HEK293 (cell line): ENCODE measurements at regions not wholly inside any gene's neighbourhood (a gene's known extent, or its start where the extent isn't known, plus 50 kb on each side); places are given as distances from the start of the nearest gene placed in this dataset.

Source experiments
- CTCF ChIA-PET: fragments of 350-600 bp; formaldehyde crosslinking; extraction: SDS; loops from one replicate; lab custom pipeline; 2021; ENCODE audit warnings: antibody characterized with exemption; lab: Yijun Ruan, JAX
- POLR2A ChIA-PET: fragments of 300-600 bp; formaldehyde crosslinking; extraction: SDS; loops from one replicate; lab custom pipeline; 2020; ENCODE audit warnings: antibody characterized with exemption, inconsistent platforms; lab: Yijun Ruan, JAX
- H3K27ac ChIP-seq: fragments of 200-500 bp; sonication (Bioruptor generic); 2 replicates; pipeline ENCODE4 v1.5.1; 2014; ENCODE audit warnings: low read depth, low read length, control low read depth, inconsistent platforms; ENCODE audit errors: extremely low read depth
- H3K36me3 ChIP-seq, 2 experiments: fragments of 200-500 bp in 1 of 2; sonication (Bioruptor generic) in 1 of 2; 1 replicate in 1 of 2; 2 replicates in 1 of 2; pipeline ENCODE4 v1.5.1; 2014 to 2017; ENCODE audit warnings: inconsistent platforms in 2 of 2, low read length in 2 of 2; ENCODE audit not compliant: control insufficient read depth in 2 of 2, insufficient read depth in 1 of 2
- H3K4me1 ChIP-seq: fragments of 200-500 bp; sonication (Bioruptor generic); 2 replicates; pipeline ENCODE4 v1.5.1; 2014; ENCODE audit warnings: mild to moderate bottlenecking, low read length, inconsistent platforms; ENCODE audit not compliant: control insufficient read depth, insufficient read depth
- H3K4me3 ChIP-seq: 2 replicates; pipeline ENCODE4 v1.5.1; 2011; ENCODE audit warnings: low read depth, mild to moderate bottlenecking, control low read depth, low read length, moderate library complexity
- H3K9me3 ChIP-seq: fragments of 200-500 bp; sonication (Bioruptor generic); 2 replicates; pipeline ENCODE4 v1.5.1; 2014; ENCODE audit warnings: low read depth, low read length, inconsistent platforms; ENCODE audit not compliant: control insufficient read depth, insufficient read depth
- EGR2 ChIP-seq: fragments of 450-650 bp; formaldehyde crosslinking; IDR thresholded peaks from 2 replicates; pipeline ENCODE4 v1.5.1; 2016; ENCODE audit warnings: low read depth, missing biosample characterization, missing genetic modification characterization
- KLF7 ChIP-seq: fragments of 450-650 bp; formaldehyde crosslinking; IDR thresholded peaks from 2 replicates; pipeline ENCODE4 v1.5.1; 2016; ENCODE audit warnings: missing biosample characterization, missing genetic modification characterization, borderline replicate concordance
- PRDM1 ChIP-seq: fragments of 450-650 bp; formaldehyde crosslinking; IDR thresholded peaks from 2 replicates; pipeline ENCODE4; 2016; ENCODE audit warnings: missing biosample characterization, missing genetic modification characterization
- ZBTB20 ChIP-seq: fragments of 450-650 bp; formaldehyde crosslinking; IDR thresholded peaks from 2 replicates; pipeline ENCODE4 v1.5.1; 2016; ENCODE audit warnings: missing biosample characterization, missing genetic modification characterization
- ZNF2 ChIP-seq: fragments of 450-650 bp; formaldehyde crosslinking; IDR thresholded peaks from 2 replicates; pipeline ENCODE4 v1.5.1; 2016; ENCODE audit warnings: missing biosample characterization, missing genetic modification characterization
- ZNF23 ChIP-seq: fragments of 450-650 bp; formaldehyde crosslinking; IDR thresholded peaks from 2 replicates; pipeline ENCODE4 v1.5.1; 2016; ENCODE audit warnings: missing biosample characterization, missing genetic modification characterization, borderline replicate concordance
- ZNF350 ChIP-seq: fragments of 450-650 bp; formaldehyde crosslinking; IDR thresholded peaks from 2 replicates; pipeline ENCODE4 v1.5.0; 2017; ENCODE audit warnings: missing biosample characterization, mild to moderate bottlenecking, missing genetic modification characterization
- ZNF48 ChIP-seq: fragments of 450-650 bp; formaldehyde crosslinking; IDR thresholded peaks from 2 replicates; pipeline ENCODE4 v1.5.1; 2016; ENCODE audit warnings: missing biosample characterization, missing genetic modification characterization
- ZNF561 ChIP-seq: fragments of 450-650 bp; IDR thresholded peaks from 2 replicates; pipeline ENCODE4 v1.5.1; 2018; ENCODE audit warnings: missing biosample characterization, missing genetic modification characterization, borderline replicate concordance
- ZNF654 ChIP-seq: fragments of 450-650 bp; formaldehyde crosslinking; IDR thresholded peaks from 2 replicates; pipeline ENCODE4 v1.5.1; 2016; ENCODE audit warnings: low read depth, missing biosample characterization, missing genetic modification characterization
- ZNF776 ChIP-seq: fragments of 450-650 bp; formaldehyde crosslinking; IDR thresholded peaks from 2 replicates; pipeline ENCODE4 v1.5.0; 2017; ENCODE audit warnings: missing biosample characterization, missing genetic modification characterization, borderline replicate concordance
- ZNF792 ChIP-seq: fragments of 450-650 bp; formaldehyde crosslinking; IDR thresholded peaks from 2 replicates; pipeline ENCODE4 v1.5.1; 2016; ENCODE audit warnings: missing biosample characterization, missing genetic modification characterization
- TF ChIP-seq, protein P1 (sequence below): fragments of 450-650 bp; formaldehyde crosslinking; IDR thresholded peaks from 2 replicates; pipeline ENCODE4 v1.5.1; 2017; ENCODE audit warnings: missing biosample characterization, missing genetic modification characterization
- TF ChIP-seq, protein P2 (sequence below): fragments of 450-650 bp; formaldehyde crosslinking; IDR thresholded peaks from 2 replicates; pipeline ENCODE4 v1.5.1; 2016; ENCODE audit warnings: missing biosample characterization, missing genetic modification characterization
- TF ChIP-seq, protein P3 (sequence below): fragments of 450-650 bp; formaldehyde crosslinking; IDR thresholded peaks from 2 replicates; pipeline ENCODE4 v1.5.1; 2016; ENCODE audit warnings: missing biosample characterization, missing genetic modification characterization, low read depth

DNA sequence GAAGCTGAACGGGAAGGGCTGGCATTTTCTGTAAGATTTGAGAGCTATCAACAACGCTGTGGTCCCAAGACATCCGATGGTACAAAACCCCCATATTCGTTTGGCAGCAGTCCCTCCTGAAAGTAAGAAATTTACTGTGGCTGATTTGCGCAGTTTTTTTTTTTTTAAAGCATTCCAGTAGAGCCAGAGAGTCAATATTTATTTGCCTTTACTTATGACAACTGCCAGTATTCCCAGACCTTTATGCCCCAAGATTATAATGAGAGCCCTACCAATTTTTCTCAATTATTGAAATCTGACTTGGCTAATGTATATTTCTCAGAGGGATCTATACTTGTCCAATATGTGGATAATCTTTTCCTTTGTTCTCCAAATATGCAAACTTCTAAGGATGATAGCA, 157.5 kb upstream of the SPIN4 start:
- H3K36me3 ChIP-seq = no peaks in the 10 kb centered on the region
- no peaks in the 10 kb centered on the region; the same call in none of the 2 replicates for H3K9me3 ChIP-seq
- TF ChIP-seq ZNF23 (tag by site-specific recombination) (no peak), ZNF792 (tag by site-specific recombination) (no peak), KLF7 (tag by site-specific recombination) (no peak), ZNF2 (tag by site-specific recombination) (no peak), EGR2 (tag by site-specific recombination) (no peak), ZNF561 (tag by site-specific recombination) (no peak), ZNF48 (tag by site-specific recombination) (no peak), ZNF350 (no peak)
- TF ChIP-seq, protein P1, sequence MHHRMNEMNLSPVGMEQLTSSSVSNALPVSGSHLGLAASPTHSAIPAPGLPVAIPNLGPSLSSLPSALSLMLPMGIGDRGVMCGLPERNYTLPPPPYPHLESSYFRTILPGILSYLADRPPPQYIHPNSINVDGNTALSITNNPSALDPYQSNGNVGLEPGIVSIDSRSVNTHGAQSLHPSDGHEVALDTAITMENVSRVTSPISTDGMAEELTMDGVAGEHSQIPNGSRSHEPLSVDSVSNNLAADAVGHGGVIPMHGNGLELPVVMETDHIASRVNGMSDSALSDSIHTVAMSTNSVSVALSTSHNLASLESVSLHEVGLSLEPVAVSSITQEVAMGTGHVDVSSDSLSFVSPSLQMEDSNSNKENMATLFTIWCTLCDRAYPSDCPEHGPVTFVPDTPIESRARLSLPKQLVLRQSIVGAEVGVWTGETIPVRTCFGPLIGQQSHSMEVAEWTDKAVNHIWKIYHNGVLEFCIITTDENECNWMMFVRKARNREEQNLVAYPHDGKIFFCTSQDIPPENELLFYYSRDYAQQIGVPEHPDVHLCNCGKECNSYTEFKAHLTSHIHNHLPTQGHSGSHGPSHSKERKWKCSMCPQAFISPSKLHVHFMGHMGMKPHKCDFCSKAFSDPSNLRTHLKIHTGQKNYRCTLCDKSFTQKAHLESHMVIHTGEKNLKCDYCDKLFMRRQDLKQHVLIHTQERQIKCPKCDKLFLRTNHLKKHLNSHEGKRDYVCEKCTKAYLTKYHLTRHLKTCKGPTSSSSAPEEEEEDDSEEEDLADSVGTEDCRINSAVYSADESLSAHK (tag by site-specific recombination) = no peak
- TF ChIP-seq, protein P2, sequence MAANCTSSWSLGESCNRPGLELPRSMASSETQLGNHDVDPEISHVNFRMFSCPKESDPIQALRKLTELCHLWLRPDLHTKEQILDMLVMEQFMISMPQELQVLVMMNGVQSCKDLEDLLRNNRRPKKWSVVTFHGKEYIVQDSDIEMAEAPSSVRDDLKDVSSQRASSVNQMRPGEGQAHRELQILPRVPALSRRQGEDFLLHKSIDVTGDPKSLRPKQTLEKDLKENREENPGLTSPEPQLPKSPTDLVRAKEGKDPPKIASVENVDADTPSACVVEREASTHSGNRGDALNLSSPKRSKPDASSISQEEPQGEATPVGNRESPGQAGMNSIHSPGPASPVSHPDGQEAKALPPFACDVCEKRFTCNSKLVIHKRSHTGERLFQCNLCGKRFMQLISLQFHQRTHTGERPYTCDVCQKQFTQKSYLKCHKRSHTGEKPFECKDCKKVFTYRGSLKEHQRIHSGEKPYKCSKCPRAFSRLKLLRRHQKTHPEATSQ (tag by site-specific recombination) = no peak
- no peak overlapping the region for H3K27ac ChIP-seq
- ChIA-PET POLR2A (no interaction called here), CTCF (interaction anchor here (0.6 kb wide), 1 partner anchor 50 kb away, joined by 4 read pairs; no protein-coding TSS in a partner anchor)
- no peaks in the 10 kb centered on the region for H3K4me1 ChIP-seq
- H3K4me3 ChIP-seq = no peak overlapping the region

DNA sequence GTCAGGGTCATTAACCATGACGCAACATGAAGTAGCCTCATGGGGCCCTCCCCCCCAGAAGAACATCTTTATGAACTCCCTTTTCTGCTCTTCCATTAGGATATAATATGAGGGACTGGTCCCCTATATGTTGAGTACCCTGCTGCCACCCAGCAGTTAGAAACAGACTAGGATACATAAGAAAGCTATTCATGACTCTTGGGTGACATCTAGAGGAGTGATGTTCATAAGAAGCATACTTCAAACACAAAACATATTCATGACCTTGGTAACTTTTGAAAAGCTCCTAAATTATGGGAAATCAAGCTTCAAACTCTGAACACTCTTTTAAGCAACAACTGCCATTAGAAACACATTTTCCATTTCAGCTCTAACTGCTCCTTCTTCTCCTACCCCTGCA, 155.2 kb upstream of the SPIN4 start:
- H3K4me1 ChIP-seq = no peaks in the 10 kb centered on the region
- TF ChIP-seq ZNF654 (tag by site-specific recombination) = peak; percentile 50
- TF ChIP-seq, protein P3, sequence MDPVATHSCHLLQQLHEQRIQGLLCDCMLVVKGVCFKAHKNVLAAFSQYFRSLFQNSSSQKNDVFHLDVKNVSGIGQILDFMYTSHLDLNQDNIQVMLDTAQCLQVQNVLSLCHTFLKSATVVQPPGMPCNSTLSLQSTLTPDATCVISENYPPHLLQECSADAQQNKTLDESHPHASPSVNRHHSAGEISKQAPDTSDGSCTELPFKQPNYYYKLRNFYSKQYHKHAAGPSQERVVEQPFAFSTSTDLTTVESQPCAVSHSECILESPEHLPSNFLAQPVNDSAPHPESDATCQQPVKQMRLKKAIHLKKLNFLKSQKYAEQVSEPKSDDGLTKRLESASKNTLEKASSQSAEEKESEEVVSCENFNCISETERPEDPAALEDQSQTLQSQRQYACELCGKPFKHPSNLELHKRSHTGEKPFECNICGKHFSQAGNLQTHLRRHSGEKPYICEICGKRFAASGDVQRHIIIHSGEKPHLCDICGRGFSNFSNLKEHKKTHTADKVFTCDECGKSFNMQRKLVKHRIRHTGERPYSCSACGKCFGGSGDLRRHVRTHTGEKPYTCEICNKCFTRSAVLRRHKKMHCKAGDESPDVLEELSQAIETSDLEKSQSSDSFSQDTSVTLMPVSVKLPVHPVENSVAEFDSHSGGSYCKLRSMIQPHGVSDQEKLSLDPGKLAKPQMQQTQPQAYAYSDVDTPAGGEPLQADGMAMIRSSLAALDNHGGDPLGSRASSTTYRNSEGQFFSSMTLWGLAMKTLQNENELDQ (tag by site-specific recombination) = no peak
- no peak for TF ChIP-seq ZNF776
- H3K36me3 ChIP-seq = no peaks in the 10 kb centered on the region
- H3K9me3 ChIP-seq = no peaks in the 10 kb centered on the region; the same call in 1 of the 2 replicates
- H3K27ac ChIP-seq = no peak overlapping the region
- POLR2A ChIA-PET = no interaction called here
- no peak overlapping the region for H3K4me3 ChIP-seq
- CTCF ChIA-PET = interaction anchor here (0.6 to 1.6 kb wide), 6 partner anchors 8 to 160 kb away, joined by 3 to 5 read pairs (median 3); no protein-coding TSS in a partner anchor

DNA sequence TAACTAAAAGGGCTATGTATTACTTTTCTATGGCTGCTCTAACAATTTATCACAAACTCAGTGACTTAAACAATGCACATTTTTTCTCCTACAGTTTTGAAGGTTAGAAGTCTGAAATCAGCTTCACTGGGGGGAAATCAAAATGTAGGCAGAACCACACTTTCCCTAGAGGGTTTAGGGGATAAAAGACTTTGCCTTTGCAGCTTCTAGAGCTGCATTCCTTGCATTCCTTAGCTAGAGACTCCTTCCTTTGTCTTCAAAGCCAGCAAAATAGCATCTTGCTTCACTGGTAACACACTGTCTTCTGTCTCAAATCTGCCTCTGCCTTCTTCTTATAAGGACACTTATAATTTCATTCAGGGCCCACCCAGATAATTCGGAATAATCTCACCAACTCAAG, 152.4 kb upstream of the SPIN4 start:
- peaks cover 6% of the 10 kb centered on the region for H3K9me3 ChIP-seq
- POLR2A ChIA-PET = no interaction called here
- no peak overlapping the region for H3K27ac ChIP-seq
- no peaks in the 10 kb centered on the region for H3K4me1 ChIP-seq
- H3K36me3 ChIP-seq = no peaks in the 10 kb centered on the region
- no peak overlapping the region for H3K4me3 ChIP-seq
- CTCF ChIA-PET = interaction anchor here (0.5 kb wide), 1 partner anchor 205 kb away, joined by 4 read pairs; no protein-coding TSS in a partner anchor
- TF ChIP-seq PRDM1 (tag by site-specific recombination) = peak; percentile 35; the same call in 1 of the 2 replicates
- TF ChIP-seq ZBTB20 = no peak
